ENCODE measurements at regions not wholly inside any gene's neighbourhood (a gene's known extent, or its start where the extent isn't known, plus 50 kb on each side); places are given as distances from the start of the nearest gene placed in this dataset.
"Not testable (repeated sequence)": the region's sequence is repeated elsewhere in the genome, so short reads cannot be mapped to it uniquely, and the experiment has no call there.

- not testable (repeated sequence) for DNase-seq
Measured at GRCh38 chr13:21920802-21921201, 249.9 kb downstream of the FGF9 start.

- DNase-seq, result no peak
Measured at GRCh38 chr13:21924958-21925357, 254.1 kb downstream of the FGF9 start.

GRCh38 chr13:21925720-21926119 lies 254.8 kb downstream of the FGF9 start:
- DNase-seq, result no peak

GRCh38 chr13:21929400-21929799 lies 258.5 kb downstream of the FGF9 start:
- DNase-seq, result no peak

GRCh38 chr13:21930536-21930935 lies 259.7 kb downstream of the FGF9 start:
- no peak for DNase-seq

GRCh38 chr13:21932578-21932977 lies 261.7 kb downstream of the FGF9 start:
- DNase-seq, result no peak

GRCh38 chr13:21932996-21933395 lies 262.1 kb downstream of the FGF9 start:
- no peak for DNase-seq

- DNase-seq, result no peak
Measured at GRCh38 chr13:21934284-21934683, 263.4 kb downstream of the FGF9 start.

- DNase-seq, result no peak
Measured at GRCh38 chr13:21936674-21937073, 265.8 kb downstream of the FGF9 start.

GRCh38 chr13:21938168-21938567 lies 267.3 kb downstream of the FGF9 start:
- DNase-seq, result no peak

- DNase-seq, result no peak
Measured at GRCh38 chr13:21938636-21939035, 267.8 kb downstream of the FGF9 start.

GRCh38 chr13:21942061-21942460 lies 271.2 kb downstream of the FGF9 start:
- DNase-seq, result no peak

- DNase-seq, result no peak
Measured at GRCh38 chr13:21944610-21945009, 273.7 kb downstream of the FGF9 start.

- no peak for DNase-seq
Measured at GRCh38 chr13:21945195-21945594, 274.3 kb downstream of the FGF9 start.

- DNase-seq, result no peak
Measured at GRCh38 chr13:21946964-21947363, 276.1 kb downstream of the FGF9 start.

GRCh38 chr13:21948769-21949474 lies 278.0 kb downstream of the FGF9 start:
- no peak for DNase-seq

GRCh38 chr13:21949818-21950429 lies 279.1 kb downstream of the FGF9 start:
- DNase-seq, result no peak

- DNase-seq, result no peak
Measured at GRCh38 chr13:21956666-21957065, 285.8 kb downstream of the FGF9 start.

- DNase-seq, result peak; percentile 8
Measured at GRCh38 chr13:21957833-21958232, 287.0 kb downstream of the FGF9 start.

GRCh38 chr13:21960108-21960507 lies 289.2 kb downstream of the FGF9 start:
- DNase-seq, result peak; percentile 28

- peak; percentile 8 for DNase-seq
Measured at GRCh38 chr13:21964686-21965085, 293.8 kb downstream of the FGF9 start.

- DNase-seq, result no peak
Measured at GRCh38 chr13:21965095-21965494, 294.2 kb downstream of the FGF9 start.

- no peak for DNase-seq
Measured at GRCh38 chr13:21966014-21966413, 295.1 kb downstream of the FGF9 start.

- DNase-seq, result peak; percentile 26
Measured at GRCh38 chr13:21967871-21968270, 297.0 kb downstream of the FGF9 start.

- DNase-seq, result no peak
Measured at GRCh38 chr13:21970172-21970571, 299.3 kb downstream of the FGF9 start.
